HG03045 (cell line): ENCODE measurements at regions not wholly inside any gene's neighbourhood (a gene's known extent, or its start where the extent isn't known, plus 50 kb on each side); places are given as distances from the start of the nearest gene placed in this dataset.

Experiments used
- ATAC-seq: cut with Tn5 transposase; IDR thresholded peaks from one replicate; pipeline ENCODE4 v1.9.1; 2021; ENCODE audit warnings: mild to moderate bottlenecking, moderate library complexity; ENCODE audit not compliant: unreplicated experiment

GRCh38 chr3:109532257-109533216 lies 195.2 kb upstream of the DPPA4 start:
- ATAC-seq: no peak

DNA sequence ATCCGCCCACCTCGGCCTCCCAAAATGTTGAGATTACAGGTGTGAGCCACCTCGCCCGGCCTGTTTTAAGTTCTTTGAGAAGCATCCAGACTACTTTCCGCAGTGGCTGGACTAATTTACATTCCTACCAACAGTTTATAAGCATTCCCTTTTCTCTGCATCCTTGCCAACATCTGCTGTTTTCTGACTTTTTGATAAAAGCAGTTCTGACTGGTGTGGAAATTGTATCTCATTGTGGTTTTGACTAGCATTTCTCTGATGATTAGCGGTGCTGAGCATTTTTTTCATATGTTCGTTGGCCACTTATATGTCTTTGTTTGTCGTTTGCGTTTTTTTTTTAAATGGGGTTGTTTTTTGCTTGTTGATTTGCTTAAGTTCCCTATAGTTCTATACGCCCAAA lies 208.4 kb upstream of the DPPA4 start:
- no peak for ATAC-seq

- ATAC-seq: no peak
These were observed 211.0 kb upstream of the DPPA4 start for GRCh38 chr3:109548192-109548938.

GRCh38 chr3:109553591-109554371 lies 216.4 kb upstream of the DPPA4 start:
- ATAC-seq: no peak

DNA sequence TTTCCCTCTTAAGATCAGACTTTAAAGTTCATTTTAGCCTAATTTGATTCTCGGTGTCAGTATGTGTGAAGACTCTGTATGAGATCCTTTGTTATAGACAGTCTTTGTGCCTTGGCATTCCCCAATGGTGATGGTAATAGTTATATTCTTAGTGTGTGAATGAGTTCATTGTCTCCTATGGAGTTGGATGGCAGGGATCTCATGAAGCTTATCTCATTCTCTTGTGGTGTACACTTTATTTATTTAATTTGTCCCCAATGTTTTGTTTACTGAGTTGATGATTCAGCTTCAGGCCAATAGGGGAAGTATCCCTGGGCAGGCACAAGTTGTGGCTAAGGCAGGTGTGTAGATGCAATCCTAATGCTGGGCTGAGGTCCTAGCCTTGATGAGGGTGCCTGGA lies 222.0 kb upstream of the DPPA4 start:
- no peak for ATAC-seq

DNA sequence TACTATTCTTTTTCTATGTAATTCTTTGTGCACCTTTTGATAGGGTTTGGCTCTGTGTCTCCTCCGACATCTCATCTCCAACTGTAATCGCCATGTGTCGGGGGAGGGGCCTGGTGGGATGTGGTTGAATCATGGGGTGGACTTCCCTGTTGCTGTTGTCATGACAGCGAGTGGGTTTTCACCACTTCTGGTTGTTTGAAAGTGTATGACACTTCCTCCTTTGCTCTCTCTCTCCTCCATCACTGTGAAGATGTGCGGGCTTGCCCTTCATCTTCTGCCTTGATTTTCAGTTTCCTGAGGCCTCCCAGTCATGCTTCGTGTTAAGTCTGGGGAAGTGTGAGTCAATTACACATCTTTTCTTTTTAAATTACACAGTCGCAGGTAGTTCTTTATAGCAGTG lies 225.8 kb upstream of the DPPA4 start:
- ATAC-seq: no peak

DNA sequence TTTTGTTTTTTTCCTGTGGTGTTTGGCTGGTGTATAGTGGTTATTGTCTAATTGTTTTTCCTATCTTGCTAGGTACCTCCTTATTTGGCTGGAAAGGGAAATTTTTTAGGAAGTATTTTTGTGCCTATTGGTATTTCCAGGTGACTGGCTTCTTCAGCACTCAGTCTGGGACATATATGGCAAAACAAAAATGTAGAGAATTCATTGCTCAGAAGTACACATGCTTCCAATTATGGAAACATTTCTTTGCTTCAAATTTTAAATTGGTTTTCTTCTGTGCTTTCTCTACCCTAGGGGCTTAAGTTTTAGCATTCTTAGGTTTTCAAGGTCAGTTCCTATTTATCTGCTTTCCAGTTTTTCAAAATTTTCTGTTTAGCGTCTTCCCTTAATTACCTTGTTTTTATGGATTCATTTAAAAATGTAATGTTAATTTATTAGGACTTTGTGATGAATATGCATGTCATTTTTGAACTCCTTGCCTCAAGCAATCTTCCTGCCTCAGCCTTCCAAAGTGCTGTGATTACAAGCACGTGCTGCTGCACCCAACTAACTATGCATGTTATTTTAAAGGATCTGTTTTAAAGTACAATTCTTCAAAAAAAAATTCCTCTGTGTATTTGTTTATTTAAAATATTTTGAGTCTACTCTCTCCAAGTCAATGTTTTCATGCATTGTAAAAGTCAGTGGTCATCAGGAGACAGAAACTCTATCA lies 231.9 kb upstream of the DPPA4 start:
- ATAC-seq: no peak

DNA sequence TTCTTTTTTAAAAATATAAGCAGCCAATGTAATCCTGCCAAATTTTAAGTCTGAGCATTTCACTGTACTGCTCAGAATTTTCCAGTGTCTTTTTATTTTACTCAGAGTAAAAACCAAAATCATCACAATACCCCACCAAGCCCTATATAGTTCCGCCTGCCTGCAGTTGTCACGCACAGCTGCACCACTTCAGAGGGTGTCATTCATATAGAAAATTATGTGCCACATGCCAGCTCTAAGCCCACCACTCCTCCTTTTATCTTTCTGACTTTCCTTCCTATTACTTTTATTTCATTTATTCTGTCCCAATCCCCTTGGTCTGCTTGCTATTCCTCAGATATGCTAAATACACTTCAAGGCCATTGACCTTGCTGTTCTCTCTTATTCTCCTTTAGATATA lies 233.1 kb upstream of the DPPA4 start:
- no peak for ATAC-seq

DNA sequence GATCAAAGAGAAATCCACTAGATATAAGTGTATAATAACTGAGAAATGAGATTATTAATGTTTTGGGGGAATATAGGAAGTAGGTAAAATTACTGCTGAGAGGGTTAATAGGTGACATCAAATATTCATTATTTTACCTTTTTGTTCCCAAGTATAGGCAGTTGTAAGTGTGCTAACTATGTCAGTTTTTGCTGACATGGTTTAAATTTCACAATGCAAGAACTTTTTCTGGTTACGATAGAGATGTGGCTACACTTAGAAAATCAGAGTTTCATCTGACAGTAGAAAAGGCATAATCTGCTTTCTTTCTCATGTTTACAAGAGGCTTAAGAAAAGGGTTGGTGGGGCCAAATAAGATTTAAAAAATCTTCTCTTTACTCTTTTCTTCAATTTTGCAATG lies 235.0 kb upstream of the DPPA4 start:
- no peak for ATAC-seq

- no peak for ATAC-seq
These were observed 259.6 kb upstream of the DPPA4 start for GRCh38 chr3:109596991-109597390.

GRCh38 chr3:109597444-109597843 lies 260.1 kb upstream of the DPPA4 start:
- ATAC-seq: no peak

DNA sequence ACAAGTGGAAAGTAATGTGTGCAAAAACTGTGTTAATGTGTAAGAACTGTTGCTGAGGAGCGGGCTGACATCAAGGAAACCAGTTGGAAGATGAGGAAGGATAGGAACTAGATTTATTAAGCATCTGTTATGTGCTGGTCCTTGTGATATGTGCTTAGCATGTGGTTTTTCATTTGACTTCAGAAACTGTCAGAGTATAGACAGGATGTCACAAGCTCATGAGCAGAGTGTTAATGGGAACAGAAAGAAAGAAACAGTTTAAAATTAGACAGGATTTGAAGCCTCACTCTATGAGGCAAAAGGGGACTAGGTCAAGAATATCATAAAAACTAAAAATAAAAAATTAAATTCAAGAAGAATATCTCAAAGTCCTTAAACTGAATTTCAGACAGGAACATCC lies 270.6 kb upstream of the DPPA4 start:
- no peak for ATAC-seq

DNA sequence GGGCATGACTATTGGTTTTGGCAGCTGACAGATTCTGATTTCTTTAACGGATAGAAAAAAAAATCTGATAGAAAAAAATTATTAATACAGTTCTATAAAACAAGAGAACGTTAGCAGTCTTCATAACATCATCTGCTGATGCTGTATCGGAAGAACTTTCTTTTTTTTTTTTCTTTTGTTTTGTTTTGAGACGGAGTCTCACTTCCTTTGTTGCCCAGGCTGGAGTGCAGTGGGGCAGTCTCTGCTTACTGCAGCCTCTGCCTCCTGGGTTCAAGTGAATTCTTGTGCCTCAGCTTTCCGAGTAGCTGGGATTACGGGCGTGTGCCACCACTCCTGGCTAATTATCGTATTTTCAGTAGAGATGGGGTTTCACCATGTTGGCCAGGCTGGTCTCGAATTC lies 271.2 kb upstream of the DPPA4 start:
- no peak for ATAC-seq

- no peak for ATAC-seq
These were observed 281.5 kb upstream of the DPPA4 start for GRCh38 chr3:109618766-109619378.

GRCh38 chr3:109631897-109632296 lies 294.6 kb upstream of the DPPA4 start:
- no peak for ATAC-seq

GRCh38 chr3:109640146-109640652 lies 302.9 kb upstream of the DPPA4 start:
- no peak for ATAC-seq

GRCh38 chr3:109642025-109642424 lies 304.7 kb upstream of the DPPA4 start:
- ATAC-seq: no peak

DNA sequence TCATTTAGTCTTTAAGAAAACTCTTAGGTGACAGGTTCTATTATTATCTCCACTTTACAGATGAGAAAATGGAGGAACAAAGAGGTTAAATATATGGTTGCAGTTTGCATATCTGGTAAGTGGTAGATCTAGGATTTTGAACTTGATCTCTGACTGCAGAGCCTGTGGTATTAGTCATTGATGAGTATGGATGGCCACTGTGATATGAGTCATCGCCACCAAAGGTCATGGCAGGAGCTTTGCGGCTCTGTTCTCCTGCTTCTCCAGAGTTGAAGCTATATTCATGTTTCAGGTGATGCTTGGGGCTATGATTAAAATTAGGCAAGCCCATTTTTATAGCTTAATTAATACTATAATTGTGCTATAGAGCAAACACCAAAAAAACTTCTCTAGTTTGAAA lies 306.2 kb upstream of the DPPA4 start:
- ATAC-seq: no peak

DNA sequence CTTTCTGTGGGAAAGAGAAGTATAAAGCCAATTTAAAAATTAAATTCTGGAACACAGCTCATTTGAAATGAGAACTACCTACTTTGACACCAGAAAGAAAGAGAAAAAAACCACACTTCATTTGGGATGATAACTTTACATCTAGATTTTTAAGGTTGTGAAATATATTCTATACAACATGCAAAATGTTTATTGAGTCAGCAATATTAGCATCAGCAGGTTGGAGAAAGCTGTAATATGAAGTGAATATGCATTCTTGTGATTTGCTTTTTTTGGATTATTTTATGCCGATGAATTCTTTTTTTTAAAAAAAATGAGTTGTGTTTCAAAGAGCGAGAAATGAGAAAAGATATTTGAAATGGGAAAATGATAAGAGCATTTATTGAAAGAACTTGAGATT lies 307.0 kb upstream of the DPPA4 start:
- ATAC-seq: no peak

DNA sequence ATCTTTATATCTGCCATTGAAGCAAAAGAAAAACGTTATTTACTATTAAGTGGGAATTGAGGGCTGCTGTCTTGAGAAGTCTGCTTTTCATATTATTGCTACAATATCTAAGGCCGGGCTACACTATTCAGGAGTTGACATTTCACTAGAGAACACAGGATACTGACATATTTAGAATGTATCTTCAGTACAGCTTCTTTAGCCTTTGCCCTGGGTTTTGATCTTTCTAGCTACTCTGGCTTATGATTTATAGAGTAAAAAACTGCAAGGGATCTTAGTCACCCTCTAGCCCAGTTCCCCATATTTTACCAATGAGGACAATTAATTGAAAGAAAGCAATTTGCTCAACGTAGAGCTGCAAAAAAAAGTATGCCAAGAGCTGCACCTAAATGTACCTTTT lies 307.4 kb upstream of the DPPA4 start:
- no peak for ATAC-seq
